RWPE2 (cell line): ENCODE measurements at regions not wholly inside any gene's neighbourhood (a gene's known extent, or its start where the extent isn't known, plus 50 kb on each side); places are given as distances from the start of the nearest gene placed in this dataset.

Experiments
- ATAC-seq: fragments of 200-7000 bp; cut with Tn5 transposase; 3 replicates; pipeline ENCODE4 v1.9.1; 2021; ENCODE audit warnings: low read depth
- DNase-seq: peaks from one replicate; pipeline ENCODE4 v3.0.0-alpha.2; 2020; ENCODE audit warnings: low spot score
- H3K27ac ChIP-seq: fragments of 450-650 bp; 2 replicates; pipeline ENCODE4 v1.5.1; 2017; ENCODE audit warnings: mild to moderate bottlenecking; ENCODE audit not compliant: poor library complexity, severe bottlenecking
- H3K27me3 ChIP-seq: fragments of 250-450 bp; sonication (Bioruptor Pico); 2 replicates; pipeline ENCODE4 v1.5.1; 2021; ENCODE audit warnings: mild to moderate bottlenecking, moderate library complexity; ENCODE audit not compliant: insufficient read depth, poor library complexity, severe bottlenecking
- H3K36me3 ChIP-seq: fragments of 250-450 bp; sonication (Bioruptor Pico); 2 replicates; pipeline ENCODE4 v1.5.1; 2020; ENCODE audit warnings: low read depth, mild to moderate bottlenecking, moderate library complexity
- H3K4me1 ChIP-seq: fragments of 250-450 bp; sonication (Bioruptor Pico); 2 replicates; pipeline ENCODE4 v1.5.1; 2021; ENCODE audit warnings: mild to moderate bottlenecking, moderate library complexity; ENCODE audit not compliant: insufficient read depth, poor library complexity, severe bottlenecking
- H3K4me3 ChIP-seq: fragments of 250-450 bp; sonication (Bioruptor Pico); 2 replicates; pipeline ENCODE4 v1.5.1; 2021; ENCODE audit warnings: mild to moderate bottlenecking, moderate library complexity; ENCODE audit not compliant: severe bottlenecking
- H3K9me3 ChIP-seq: fragments of 250-450 bp; sonication (Bioruptor Pico); 2 replicates; pipeline ENCODE4 v1.5.1; 2021; ENCODE audit warnings: mild to moderate bottlenecking, moderate library complexity; ENCODE audit not compliant: severe bottlenecking
- TF ChIP-seq, protein P1 (sequence below): fragments of 450-650 bp; IDR thresholded peaks from one replicate; pipeline ENCODE4 v1.5.1; 2017; ENCODE audit warnings: mild to moderate bottlenecking, moderate library complexity; ENCODE audit not compliant: poor library complexity, severe bottlenecking

DNA sequence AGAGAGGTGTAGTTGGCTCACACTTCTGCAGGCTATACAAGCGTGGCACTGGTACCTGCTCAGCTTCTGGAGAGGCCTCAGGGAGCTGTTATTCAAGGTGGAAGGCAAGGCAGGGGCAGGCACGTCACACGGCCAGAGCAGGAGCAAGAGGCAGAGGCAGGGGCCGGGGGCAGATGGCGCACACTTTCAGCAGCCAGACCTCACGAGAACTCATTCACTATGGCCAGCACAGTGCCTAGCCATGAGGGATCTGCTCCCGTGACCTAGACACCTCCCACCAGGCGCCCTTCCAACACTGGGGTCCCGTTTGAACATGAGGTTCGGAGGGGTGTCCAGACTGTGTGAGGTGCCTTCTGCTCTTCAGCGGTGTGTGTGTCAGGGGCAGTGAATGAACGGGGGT is 71.0 kb upstream of the FCN1 start:
- TF ChIP-seq, protein P1, sequence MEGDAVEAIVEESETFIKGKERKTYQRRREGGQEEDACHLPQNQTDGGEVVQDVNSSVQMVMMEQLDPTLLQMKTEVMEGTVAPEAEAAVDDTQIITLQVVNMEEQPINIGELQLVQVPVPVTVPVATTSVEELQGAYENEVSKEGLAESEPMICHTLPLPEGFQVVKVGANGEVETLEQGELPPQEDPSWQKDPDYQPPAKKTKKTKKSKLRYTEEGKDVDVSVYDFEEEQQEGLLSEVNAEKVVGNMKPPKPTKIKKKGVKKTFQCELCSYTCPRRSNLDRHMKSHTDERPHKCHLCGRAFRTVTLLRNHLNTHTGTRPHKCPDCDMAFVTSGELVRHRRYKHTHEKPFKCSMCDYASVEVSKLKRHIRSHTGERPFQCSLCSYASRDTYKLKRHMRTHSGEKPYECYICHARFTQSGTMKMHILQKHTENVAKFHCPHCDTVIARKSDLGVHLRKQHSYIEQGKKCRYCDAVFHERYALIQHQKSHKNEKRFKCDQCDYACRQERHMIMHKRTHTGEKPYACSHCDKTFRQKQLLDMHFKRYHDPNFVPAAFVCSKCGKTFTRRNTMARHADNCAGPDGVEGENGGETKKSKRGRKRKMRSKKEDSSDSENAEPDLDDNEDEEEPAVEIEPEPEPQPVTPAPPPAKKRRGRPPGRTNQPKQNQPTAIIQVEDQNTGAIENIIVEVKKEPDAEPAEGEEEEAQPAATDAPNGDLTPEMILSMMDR, result no peak
- no peaks in the 10 kb centered on the region for H3K4me1 ChIP-seq

DNA sequence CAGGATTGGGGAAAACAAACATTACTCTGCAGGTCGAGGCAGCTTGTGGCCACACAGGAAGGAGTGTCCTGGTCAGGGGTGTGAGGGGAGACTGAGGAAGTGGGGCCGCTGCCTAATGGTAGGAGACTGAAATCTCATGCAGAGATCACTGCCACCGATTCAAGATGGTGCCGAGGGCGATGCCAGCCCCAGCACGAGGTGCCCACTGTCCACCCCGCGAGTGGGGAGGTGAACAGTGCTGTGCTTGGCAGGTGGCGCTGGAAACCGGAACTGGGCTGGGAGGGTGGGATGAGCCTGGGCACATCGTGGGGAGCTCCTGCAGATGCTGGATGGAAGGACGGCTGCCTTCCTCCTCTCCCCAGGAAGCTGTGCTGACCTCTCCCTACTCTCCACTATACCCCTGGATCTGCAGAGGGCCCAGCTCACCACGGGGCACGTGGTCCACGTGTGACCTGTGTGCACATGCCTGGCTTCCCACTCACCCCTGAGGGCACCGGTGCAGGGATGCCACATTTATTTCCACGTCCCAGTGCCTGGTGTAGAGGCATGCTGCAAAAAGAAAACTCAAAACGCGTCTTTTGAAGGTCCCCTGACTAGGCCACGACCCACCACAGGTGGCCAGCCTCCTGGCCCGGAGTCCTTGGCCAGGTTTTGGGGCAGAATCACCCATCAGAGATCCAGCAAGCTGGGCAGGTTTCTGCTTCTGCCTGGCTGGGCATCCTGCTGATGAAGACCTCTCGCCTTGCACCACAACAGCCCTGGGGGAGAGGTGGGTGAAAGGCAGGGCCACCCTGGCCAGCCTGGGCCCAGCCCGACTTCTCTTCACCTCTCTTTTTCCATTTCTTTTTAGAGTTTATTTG is 71.7 kb upstream of the FCN1 start:
- Histone ChIP-seq H3K4me1 (no peaks in the 10 kb centered on the region), H3K27ac (no peak overlapping the region), H3K27me3 (peaks cover 6% of the 10 kb centered on the region), H3K4me3 (no peak overlapping the region), H3K9me3 (no peaks in the 10 kb centered on the region), H3K36me3 (no peaks in the 10 kb centered on the region)
- TF ChIP-seq, protein P1, result no peak
- ATAC-seq, result no peak
- DNase-seq, result no peak

More for the DNA sequence above, 71.0 kb upstream of the FCN1 start:
- Histone ChIP-seq H3K4me3 (no peak overlapping the region), H3K27me3 (peaks cover 6% of the 10 kb centered on the region), H3K27ac (no peak overlapping the region), H3K9me3 (no peaks in the 10 kb centered on the region), H3K36me3 (no peaks in the 10 kb centered on the region)
- no peak for DNase-seq
- no peak for ATAC-seq

DNA sequence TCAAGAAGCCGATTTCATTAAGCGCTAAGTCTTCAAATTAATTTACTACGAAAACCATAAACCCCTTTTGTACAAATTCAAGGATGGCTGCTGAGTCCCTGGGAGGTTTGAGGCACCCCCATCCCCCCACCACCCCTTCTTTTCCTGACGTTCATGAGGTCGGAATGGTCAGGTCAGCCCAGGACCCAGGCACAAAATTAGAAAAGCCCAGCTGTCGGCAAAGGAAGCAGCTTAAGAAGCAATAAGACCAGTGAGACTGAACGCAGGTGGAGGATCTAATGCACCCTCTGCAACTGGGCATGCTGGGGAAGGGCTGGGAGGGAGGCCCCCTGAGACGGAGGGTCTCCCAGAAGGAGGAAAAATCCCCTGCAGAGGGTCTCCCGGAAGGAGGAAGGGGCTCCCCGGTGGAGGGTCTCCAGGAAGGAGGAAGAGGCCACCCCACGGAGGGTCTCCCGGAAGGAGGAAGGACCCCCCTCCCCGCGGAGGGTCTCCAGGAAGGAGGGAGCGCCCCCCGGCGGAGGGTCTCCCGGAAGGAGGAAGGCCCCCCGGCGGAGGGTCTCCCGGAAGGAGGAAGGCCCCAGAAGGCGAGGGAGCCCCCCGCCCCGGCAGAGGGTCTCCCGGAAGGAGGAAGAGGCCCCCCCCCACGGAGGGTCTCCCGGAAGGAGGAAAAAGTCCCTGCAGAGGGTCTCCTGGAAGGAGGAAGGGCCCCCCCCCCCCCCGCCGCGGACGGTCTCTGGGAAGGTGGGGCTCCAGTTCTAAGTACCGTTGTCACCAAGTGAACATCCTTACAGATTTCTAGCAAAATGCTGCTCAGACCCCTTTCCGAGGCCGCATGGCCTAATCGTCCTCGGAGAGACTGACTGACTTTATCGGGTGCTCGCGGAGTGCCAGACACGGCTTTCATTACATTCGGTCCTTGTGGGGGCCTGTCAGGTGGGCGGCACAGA is 74.4 kb upstream of the FCN1 start:
- Histone ChIP-seq H3K4me1 (no peaks in the 10 kb centered on the region), H3K36me3 (no peaks in the 10 kb centered on the region), H3K27ac (no peak overlapping the region), H3K27me3 (peaks cover 15% of the 10 kb centered on the region), H3K4me3 (no peak overlapping the region), H3K9me3 (no peaks in the 10 kb centered on the region)
- DNase-seq (no peak), ATAC-seq (no peak)
- TF ChIP-seq, protein P1, result no peak

DNA sequence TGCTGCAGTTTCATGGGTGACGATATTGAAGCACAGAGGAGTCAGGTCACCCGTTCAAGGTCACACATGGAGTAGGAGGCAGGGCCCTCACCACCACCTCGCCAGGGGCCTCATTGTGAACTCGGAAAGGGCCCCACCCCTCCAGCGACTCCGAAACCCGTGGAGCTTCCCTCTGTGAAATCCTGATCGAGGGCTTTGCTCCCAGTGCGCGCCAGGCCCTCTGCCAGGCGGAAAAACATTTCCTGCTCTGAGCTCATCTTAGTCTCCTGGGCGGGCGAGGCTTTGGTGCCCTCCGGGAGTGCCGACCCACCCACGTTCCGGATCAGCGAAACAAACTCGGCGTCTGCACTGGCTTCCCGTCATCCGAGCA is 75.0 kb upstream of the FCN1 start:
- Histone ChIP-seq H3K4me3 (no peak overlapping the region), H3K9me3 (no peaks in the 10 kb centered on the region), H3K36me3 (no peaks in the 10 kb centered on the region), H3K27me3 (peaks cover 15% of the 10 kb centered on the region), H3K27ac (no peak overlapping the region), H3K4me1 (no peaks in the 10 kb centered on the region)
- DNase-seq (no peak), ATAC-seq (no peak)
- TF ChIP-seq, protein P1, result no peak
